HG03432 (cell line): ENCODE measurements at regions not wholly inside any gene's neighbourhood (a gene's known extent, or its start where the extent isn't known, plus 50 kb on each side); places are given as distances from the start of the nearest gene placed in this dataset.

Source experiments
- ATAC-seq: cut with Tn5 transposase; IDR thresholded peaks from one replicate; pipeline ENCODE4 v1.9.1; 2021; ENCODE audit warnings: mild to moderate bottlenecking, moderate library complexity; ENCODE audit not compliant: unreplicated experiment

DNA sequence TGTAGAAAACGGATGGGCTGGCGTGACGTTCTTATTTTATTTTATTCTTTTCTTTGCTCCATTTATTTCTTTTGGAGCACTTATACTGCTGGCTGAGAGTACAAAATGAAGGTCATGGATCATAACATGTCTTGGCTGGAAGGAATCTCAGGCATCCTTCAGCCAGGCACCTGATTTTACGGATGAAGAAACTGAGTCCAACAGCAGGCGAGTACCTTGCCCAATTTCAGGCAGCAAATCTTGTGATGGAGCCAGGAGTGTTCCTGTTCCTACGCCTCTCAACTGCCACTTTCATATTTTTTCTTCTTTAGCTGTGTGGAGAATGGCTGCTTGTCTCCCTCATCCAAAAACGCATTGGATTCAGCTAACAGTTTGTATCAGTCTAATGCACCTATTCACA, 332.1 kb upstream of the IGFBP7 start:
- no peak for ATAC-seq

DNA sequence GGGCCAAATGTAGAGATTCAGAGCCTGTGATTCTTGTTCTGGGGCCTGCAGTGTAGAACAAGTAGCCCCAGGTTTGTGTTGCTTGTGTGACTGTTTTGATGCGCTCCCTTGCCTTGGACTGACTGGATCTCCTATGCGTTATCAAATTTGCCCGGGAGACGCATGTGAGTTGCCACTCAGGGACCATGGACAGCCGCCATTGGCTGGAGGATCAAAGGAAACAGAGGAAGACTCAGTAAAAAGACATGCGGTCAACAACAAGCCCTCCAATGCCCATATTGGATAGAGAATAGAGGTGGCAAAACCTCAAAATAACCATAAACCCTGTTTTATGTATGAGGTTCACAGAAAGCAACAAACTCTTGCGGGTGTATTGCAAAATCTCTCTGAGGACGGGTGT, 327.5 kb upstream of the IGFBP7 start:
- ATAC-seq = no peak

DNA sequence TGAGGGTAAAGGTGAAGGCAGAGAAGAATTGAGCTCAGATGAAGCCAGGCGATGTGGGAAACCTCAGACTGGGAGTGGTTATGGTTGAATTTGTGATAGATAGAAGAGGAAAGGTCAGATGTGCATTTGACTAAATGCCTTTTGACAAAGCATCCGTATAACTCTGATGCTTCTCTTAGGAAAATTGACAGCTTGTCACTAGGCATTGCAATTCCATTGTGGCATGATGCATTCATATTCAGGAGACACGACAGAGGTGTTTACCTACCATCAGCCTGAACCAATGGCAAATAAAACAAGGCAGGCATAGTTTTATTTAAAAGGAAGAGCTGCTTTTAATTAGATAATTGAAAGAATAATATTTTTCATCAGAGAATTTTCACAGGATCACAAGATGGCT, 325.1 kb upstream of the IGFBP7 start:
- ATAC-seq = no peak

DNA sequence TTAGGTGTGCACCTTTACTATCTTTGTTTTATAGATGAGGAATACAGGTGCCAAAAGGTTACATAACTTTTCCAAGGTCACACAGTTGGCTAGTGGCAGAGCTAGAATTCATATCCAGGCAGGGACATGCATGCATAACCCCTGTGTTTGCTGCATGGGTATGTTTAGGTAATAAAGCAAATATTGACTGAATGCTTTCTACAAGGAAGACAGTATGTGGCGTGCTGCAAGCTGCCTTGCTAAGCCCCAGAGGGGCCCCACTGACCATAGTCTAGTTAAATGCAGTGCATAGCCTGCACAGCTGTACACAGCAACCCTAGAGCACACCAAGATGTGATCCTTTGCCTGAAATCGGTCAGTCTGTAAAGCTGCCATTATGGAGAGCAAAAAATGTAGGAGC, 320.5 kb upstream of the IGFBP7 start:
- no peak for ATAC-seq

DNA sequence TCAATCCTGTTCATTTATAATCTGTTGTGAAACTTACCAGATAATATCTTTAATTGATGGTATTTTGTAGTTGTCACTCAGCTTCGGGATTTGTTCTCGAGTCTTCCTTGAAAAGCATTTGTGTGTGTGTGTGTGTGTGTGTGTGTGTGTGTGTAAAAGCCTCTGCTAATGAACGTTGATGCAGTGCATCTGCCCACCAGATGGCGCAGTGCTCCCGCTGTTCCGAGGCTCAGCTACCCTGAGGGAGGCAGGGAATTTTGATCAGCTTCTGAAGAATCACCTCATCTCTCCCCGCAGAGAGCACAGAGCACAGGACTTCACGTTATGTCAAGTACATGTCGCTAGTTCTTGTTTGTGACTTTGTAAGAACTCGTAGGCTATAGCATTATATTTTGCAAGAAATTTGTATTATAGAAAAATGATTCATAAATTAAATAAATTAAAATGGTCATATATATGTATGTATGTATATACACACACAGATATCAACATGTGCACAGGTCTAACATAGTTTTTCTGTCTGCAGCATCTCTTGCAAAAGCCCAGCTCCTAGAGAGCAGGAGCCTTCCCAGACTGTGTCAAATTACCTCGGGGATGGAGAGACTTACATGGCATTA, 316.7 kb upstream of the IGFBP7 start:
- ATAC-seq = peak; percentile 94

DNA sequence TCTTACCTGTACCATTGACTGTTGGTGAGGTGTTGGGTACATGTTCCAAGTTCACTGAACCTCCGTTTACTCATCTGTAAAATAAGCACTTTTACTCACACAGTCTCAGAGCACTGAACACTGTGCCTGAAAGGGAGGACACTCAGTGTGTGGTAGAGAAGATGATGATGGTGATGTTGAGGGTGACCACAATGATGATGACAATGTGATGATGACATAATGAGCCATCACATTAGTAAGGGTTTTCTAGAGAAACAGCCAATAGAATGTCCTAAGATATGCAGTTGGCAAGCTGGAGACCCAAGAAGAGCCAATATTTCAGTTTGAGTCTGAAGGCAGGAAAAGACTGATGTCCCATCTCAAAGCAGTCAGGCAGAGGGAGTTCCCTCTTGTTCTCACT, 315.4 kb upstream of the IGFBP7 start:
- no peak for ATAC-seq

DNA sequence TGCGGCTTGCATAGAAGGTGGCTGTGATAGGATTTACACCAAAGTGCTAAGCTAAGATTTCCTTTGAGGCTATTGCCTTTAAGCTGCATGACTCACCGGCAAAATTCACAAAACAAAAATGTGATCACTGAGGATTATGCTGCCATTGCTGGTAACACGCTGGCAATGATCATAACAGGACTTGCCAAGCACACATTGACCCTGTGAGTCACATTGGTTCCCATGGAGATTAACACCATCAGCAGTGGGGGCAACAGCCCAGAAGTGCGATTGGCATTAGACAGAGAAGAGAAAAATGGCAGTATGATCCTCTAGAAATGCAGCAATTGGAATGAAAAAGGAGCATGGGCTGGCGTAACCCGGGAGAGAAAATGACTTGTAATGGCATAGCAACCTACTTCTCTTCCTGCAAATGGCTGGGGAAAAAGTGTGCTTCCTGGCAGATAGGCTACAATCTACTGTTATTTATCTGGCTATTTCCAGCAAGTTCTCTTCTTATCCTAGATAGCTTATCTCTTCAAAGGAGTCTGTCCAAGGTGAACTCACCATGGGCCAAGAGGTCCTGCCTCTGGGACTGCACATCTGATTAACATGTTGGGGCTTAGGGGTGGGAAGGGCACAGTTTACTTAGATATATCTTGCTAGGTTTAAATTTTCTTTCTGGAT, 314.2 kb upstream of the IGFBP7 start:
- ATAC-seq = no peak

DNA sequence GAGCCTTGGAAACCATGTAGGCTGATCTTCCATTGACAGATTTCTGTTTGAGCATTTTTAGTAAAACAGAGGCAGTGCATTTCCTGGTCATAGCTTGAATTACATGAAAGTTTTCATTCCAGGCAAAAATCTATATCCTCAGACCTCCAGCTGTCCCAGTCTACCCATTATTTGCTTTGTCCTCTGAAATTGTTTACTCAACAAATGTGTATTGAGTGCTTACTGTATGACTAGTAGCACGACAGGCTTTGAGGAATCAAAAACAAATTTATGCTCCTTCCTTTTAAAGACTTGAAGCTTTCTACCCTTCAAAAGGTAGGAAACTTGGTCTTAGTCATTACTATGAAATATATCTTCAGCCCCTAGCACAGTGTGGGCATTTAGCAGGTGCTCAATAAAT, 307.9 kb upstream of the IGFBP7 start:
- no peak for ATAC-seq

DNA sequence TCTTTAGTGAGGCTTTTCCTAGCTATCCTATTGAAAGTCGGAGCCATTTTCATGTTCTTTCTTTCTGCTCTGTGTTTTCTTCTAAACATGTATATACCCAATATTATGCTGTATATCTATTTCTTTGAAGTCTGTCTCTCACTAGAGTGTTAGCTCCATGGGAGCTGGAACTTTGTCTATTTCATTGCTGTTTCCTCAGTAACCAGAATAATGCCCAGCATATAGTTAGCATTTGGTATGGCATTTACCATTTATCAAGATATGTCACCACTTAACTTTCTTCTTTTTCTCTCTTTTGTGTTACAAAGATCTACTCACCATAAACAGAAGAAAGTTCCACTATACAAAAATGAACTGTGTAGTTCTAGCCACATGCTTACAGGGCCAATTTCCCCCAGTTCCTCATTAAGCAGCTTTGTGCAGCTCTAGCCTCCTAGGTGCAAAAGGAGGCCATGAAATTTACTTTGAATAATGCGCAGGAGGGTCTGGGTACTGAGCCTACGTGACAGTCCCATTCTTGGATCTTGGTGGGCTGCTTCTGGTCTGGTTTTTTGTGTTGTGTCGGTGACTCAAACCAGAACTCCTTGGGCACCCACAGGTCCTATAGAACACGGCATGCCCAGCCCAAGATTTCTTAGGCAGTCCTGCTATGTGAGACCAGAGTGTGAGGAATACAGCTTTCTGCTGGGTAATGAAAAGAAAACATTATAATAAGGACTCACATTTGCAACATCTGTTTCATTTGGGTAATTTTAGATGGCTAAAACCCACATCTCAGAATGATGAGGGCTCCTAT, 302.3 kb upstream of the IGFBP7 start:
- ATAC-seq = no peak

DNA sequence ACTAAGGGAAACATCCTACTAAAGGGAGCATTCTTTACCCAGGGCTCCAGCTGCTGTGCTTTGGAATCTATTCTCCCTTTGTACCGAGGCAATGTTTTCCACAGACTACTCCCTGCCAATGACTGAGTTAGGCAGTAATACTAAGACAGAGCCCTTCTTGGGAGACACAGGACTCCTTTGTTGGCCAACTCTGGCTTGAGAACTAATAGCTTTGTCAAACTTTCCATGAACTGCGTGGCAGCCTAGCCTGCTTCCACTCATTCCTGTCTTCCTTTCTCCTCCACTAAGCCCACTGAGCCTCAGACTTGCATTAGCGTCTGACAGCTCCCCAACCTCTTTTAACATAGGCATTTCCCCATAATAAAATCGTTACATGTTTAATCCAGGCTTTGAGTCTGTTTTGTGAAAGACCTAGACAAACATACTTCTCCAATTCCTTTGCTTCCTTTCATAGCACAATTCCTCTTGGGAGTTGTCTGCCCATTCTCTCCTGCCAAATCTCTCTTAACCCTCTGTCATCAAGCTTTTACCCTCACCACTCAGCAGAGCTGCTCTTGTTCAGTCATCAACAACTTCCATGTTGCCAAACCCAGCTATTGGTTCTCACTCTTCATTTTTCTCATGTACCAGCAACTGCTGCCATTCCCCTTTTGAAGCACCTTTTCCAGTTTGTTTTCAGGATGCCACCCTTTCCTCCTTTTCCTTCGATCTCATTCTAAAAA, 300.3 kb upstream of the IGFBP7 start:
- no peak for ATAC-seq

DNA sequence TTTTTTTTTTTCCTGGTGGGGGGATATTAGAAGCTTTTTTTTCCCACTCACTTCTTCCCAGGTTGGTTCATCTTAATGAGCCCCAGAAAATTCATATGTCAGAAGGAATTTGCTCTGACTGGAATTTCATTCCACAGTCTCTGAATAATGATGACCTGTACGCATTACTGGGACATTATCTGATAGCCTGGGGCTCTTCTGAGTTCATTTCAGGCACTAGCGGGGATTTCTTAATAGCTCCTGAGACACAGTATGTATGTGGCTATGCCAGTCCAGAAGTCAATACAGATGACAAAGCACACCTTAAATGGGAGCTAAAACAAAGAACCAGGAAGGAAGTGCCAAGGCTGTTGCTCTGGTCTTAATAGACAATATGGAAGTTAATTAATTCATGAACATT, 295.2 kb upstream of the IGFBP7 start:
- no peak for ATAC-seq

DNA sequence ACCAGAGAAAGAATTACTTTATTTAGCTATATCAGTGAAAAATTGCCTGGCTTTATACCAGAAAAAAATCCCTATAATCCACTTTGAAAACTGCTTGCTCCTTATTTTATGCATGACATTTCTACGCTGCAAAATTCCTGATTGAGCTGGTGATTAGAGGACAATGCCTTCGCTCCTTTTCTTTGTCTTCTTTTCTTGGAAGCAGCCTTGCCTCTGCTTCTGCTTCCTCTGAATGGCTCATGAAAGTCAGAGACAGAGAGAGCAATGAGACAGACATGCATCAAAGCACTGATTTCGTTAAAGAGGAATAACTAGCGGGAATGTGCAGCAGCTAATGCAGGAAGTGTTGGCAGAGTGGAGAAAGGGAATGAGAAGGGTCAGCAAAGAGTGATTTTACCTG, 294.3 kb upstream of the IGFBP7 start:
- no peak for ATAC-seq

DNA sequence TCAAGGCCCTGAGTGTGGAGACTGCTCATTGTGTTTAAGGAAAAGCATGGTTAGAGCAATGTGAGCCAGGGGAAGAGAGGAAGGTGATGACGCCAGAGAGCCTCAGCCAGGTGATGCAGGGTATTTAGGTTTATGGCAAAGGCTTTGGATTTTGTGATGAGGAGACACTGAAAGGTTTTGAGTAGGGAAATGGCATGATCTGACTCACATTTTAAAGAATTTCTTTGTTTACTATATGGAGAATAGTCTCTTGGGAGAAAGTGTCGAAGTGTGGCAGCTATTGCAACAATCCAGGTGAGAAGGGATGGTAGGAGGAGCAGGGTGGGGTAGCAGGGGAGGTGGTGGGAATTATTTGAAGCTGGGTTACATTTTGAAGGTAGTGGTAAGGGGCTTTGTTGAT, 293.4 kb upstream of the IGFBP7 start:
- ATAC-seq = no peak

DNA sequence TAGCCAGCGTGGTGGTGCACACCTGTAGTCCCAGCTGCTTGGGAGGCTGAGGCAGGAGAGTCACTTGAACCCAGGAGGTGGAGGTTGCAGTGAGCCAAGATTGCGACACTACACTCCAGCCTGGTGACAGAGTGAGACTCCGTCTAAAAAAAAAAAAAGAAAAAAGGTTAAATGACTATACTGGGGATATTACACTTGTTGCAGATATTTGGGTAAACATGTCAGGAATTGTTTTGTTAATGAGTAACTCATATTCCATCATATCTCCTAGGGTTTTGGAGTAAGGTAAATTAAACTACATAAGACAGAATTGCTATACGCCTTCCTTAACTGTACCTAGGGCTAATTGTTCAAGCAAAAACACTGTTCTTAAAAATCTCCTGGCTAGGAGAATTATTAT, 291.4 kb upstream of the IGFBP7 start:
- no peak for ATAC-seq

DNA sequence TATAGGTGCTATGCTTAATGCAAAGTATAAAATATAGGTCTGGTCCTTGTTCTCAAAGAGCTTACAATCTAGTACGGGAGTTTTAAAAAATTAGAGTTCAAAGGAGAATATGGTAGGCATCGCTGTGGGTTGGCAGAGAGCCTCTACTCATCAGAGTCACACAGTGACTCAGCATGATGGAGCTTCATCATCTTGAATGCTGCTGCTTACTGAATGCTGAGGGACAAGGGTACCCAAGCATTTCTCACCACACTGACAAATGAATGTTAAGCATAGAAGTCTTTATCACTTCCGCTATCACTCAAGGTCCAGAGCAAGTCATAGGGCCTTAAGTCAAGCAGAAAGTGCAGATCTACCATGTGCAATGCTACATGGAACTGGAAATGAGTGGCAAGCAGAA, 268.6 kb upstream of the IGFBP7 start:
- no peak for ATAC-seq

DNA sequence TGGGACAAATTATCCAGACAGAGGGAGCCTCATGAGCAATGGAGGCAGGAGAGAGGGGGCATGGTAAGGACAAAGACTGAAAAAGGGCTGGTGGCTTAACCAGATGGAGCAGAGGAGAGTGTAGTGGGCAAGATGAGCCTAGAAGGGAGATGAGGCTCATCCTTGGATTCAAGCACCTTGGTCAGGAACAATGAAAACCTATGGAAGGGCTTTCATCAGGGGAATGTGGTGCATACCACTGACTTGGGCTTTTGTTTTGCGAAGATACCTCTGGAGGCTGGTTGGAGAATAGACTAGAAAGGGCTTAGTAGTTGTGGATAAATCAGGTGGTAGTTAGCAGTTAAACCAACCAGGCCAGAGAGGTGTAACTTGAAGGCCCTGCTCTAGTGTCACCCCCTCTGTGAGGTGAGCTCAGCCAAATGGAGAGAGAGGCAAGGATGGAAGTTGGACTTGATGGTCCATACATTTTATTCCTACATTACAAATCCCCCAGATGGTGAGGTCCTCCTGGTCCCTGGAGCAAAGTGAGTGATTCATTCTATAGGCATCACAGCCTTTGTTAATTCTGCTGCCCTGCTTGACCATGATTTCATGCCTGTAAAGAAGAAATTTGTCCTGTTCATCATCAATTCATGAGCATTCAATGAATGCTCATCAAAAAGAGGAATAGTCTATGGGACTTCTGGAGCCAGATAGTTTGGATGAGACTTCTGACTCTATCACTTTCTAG, 264.8 kb upstream of the IGFBP7 start:
- no peak for ATAC-seq

DNA sequence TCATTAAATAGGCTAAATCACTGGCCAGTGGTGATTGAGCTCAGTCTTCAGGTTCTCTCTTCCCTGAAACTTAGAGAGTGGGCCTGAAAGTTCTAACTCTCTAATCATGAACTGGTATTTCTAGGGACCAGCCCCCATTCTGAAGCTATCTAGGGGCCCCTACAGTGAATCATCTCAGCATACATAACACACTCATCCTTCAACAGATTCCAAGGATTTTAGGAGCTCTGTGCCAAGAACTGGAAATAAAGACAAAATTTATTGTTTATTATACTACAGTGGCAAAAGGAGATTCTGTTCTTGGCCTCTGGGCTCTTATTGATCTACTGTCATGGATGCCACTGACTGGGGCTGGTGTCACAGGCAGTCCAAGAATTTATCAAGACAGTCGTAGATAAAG, 263.8 kb upstream of the IGFBP7 start:
- no peak for ATAC-seq

DNA sequence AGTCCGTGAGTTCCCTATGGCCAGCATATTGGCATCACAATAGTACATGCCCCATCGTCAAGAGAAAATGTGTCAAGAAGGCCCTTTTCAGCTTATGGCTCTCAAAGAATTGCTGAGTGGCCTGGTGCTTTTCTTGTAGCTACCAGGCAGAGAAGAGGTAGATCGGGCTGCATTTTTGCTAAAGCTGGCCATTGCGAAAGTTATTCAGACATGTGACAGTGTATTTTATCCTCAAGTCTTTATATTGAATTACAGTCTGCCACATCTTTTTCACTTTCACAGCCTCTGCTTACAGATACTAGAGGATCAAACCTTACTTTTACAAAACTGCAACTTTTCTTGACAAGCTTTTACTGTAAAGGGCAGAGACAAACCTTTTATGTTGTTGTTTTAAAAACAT, 261.5 kb upstream of the IGFBP7 start:
- ATAC-seq = no peak

DNA sequence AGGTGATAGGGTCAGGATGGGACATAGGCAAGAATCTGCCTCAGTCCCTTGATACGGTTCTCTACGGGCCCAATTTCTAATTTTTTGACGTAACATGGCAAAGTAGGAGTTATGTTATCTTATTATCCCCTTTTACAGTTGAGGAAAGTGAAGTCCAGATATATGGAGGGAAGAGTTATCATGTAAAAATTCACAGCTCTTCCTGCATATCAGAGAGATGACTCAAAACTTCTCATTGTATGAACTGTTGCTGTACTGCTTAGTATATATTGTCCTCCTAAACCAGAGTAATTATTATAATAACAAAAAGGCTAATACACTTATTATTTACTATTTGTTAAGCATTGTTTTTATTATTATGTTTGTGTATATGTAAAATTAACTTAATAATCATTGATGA, 260.5 kb upstream of the IGFBP7 start:
- ATAC-seq = no peak

DNA sequence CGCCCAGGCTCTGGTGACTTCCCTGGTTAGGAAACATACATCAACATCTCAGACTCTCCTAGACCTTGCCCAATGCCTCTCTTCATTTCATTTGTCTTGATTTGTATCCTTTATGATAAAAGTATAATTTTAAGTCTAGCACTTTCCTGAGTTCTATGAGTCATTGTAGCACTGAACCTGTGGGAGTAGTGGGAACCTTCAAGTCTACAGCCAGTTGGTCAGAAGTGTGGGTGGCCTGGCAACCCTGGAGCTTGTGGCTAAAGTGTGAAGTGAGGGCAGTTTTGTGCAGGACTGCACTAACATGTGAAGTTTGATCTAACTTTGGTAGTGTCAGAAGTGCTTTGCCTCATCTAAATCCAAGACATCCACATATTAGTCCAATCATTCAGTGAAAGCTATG, 259.3 kb upstream of the IGFBP7 start:
- ATAC-seq = no peak

DNA sequence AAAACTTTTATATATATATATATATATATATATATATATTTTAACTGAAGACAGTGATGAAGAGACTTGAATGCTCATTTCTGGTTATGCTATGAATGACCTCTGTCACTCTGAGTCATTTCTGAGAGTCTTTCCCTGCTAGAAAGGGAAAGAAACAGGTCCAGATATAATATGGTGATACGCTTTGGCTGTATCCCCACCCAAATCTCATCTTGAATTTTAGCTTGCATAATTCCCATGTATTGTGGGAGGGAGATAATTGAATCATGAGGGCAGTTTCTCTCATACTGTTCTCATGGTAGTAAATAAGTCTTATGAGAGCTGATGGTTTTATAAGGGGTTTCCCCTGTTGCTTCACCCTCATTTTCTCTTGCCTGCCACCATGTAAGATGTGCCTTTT, 254.1 kb upstream of the IGFBP7 start:
- no peak for ATAC-seq
